ENCODE measurements at regions not wholly inside any gene's neighbourhood (a gene's known extent, or its start where the extent isn't known, plus 50 kb on each side); places are given as distances from the start of the nearest gene placed in this dataset.

DNA sequence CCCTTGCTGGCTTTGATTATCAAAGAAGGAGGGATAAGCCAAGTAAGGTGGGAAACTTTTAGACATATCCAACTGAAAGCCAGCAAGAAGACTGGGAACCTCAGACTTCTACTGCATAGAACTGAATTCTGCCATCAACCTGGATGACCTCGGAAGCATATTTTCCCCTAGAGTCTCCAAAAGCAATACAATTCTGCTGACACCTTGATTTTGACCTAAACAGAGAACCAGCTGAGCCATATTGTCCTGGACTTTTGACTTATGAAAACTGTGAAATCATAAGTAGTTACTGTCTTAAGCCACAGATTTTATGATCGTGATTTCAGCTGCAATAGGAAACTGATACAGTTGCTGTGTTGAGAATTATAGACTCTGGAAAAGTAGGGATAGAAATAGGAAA lies 227.6 kb downstream of the PCDH20 start:
- H3K9me3 ChIP-seq: no peaks in the 10 kb centered on the region
- no peaks in the 10 kb centered on the region for H3K4me1 ChIP-seq
- TF ChIP-seq, protein P1, sequence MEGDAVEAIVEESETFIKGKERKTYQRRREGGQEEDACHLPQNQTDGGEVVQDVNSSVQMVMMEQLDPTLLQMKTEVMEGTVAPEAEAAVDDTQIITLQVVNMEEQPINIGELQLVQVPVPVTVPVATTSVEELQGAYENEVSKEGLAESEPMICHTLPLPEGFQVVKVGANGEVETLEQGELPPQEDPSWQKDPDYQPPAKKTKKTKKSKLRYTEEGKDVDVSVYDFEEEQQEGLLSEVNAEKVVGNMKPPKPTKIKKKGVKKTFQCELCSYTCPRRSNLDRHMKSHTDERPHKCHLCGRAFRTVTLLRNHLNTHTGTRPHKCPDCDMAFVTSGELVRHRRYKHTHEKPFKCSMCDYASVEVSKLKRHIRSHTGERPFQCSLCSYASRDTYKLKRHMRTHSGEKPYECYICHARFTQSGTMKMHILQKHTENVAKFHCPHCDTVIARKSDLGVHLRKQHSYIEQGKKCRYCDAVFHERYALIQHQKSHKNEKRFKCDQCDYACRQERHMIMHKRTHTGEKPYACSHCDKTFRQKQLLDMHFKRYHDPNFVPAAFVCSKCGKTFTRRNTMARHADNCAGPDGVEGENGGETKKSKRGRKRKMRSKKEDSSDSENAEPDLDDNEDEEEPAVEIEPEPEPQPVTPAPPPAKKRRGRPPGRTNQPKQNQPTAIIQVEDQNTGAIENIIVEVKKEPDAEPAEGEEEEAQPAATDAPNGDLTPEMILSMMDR (IDR thresholded peaks at IDR 0.05): no peak
- TF ChIP-seq POLR2AphosphoS5 (IDR thresholded peaks at IDR 0.05; ENCODE audit: insufficient read depth in 1 of 2, low read depth in 1 of 2): no peak
- no peak for TF ChIP-seq POLR2A (IDR thresholded peaks at IDR 0.05)
- H3K4me3 ChIP-seq: no peak overlapping the region
- no peaks in the 10 kb centered on the region for H3K36me3 ChIP-seq
- no peak overlapping the region for H3K27ac ChIP-seq
- H3K27me3 ChIP-seq: no peaks in the 10 kb centered on the region
- intact Hi-C loops (cut with DNase I): no loop called here
- no peak for DNase-seq (ENCODE audit: extremely low spot score in 2 of 2)

DNA sequence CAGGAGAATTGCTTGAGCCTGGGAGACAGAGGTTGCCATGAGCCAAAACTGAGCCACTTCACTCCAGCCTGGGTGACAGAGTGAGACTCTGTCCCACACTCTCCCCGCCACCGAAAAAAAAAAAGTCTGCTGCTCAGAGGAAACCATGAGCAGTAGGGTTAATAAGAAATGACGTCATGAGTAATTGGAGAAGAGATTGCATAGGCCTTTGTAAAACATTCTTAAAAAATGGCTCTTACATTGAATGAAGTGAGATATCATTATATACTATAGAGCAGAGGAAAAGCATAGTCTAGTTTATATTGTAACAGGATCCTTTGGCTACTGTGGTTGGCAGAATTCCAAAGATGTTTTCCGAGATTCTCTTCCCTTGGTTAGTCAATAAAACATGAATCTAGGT lies 228.2 kb downstream of the PCDH20 start:
- Histone ChIP-seq H3K27ac (no peak overlapping the region), H3K4me1 (no peaks in the 10 kb centered on the region), H3K36me3 (no peaks in the 10 kb centered on the region), H3K4me3 (no peak overlapping the region), H3K27me3 (no peaks in the 10 kb centered on the region), H3K9me3 (no peaks in the 10 kb centered on the region)
- TF ChIP-seq POLR2AphosphoS5 (IDR thresholded peaks at IDR 0.05; ENCODE audit: insufficient read depth in 1 of 2, low read depth in 1 of 2): no peak
- TF ChIP-seq, protein P1 (IDR thresholded peaks at IDR 0.05): no peak
- TF ChIP-seq POLR2A (IDR thresholded peaks at IDR 0.05): no peak
- intact Hi-C loops (cut with DNase I): no loop called here
- no peak for DNase-seq (ENCODE audit: extremely low spot score in 2 of 2)

DNA sequence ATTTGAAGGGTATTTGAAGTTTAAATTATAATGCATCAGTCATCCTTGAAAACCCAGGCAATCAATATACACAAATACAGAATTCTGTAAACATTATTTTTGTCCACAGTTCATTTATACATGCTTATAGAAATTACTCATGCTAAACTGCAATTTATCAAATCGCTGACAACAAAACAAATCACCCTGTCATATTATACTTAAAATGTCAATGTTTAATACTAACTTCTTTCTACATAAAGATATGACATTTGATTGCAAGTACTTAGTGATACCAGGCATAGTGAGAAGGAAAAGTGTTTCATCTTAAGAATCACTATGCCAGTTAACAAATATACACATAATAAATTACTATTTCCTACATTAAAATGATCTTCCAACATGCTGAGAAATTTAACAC lies 232.0 kb downstream of the PCDH20 start:
- no peak overlapping the region for H3K4me3 ChIP-seq
- no peak for DNase-seq (ENCODE audit: extremely low spot score in 2 of 2)
- no peaks in the 10 kb centered on the region for H3K27me3 ChIP-seq
- intact Hi-C loops (cut with DNase I): no loop called here
- no peaks in the 10 kb centered on the region for H3K9me3 ChIP-seq
- H3K27ac ChIP-seq: no peak overlapping the region
- H3K36me3 ChIP-seq: no peaks in the 10 kb centered on the region
- no peak for TF ChIP-seq POLR2A (IDR thresholded peaks at IDR 0.05)
- no peak for TF ChIP-seq POLR2AphosphoS5 (IDR thresholded peaks at IDR 0.05; ENCODE audit: insufficient read depth in 1 of 2, low read depth in 1 of 2)
- TF ChIP-seq, protein P1 (IDR thresholded peaks at IDR 0.05): no peak
- no peaks in the 10 kb centered on the region for H3K4me1 ChIP-seq

DNA sequence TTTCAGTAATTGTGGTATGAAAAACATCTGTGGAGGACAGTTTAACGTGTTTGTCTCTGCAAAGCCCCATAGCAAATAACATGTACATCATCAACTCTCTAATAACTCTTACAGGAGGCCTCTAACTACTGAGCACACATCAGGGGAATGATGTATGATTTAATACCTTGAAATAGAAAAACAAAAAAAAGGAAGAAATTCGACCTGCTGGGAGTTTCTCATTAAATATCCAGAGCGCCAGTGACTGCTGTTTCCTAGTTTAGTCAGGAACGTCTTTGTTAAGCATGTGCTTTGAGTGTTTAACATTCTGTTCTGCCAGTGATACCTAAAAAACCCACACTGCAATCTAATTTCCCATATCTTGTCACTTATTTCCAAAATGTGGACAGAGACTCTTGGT lies 235.4 kb downstream of the PCDH20 start:
- H3K27me3 ChIP-seq: no peaks in the 10 kb centered on the region
- no peak overlapping the region for H3K27ac ChIP-seq
- no peaks in the 10 kb centered on the region for H3K4me1 ChIP-seq
- intact Hi-C loops (cut with DNase I): loop anchor here (2.0 kb wide), 1 partner anchor 45 kb away; no protein-coding TSS in a partner anchor
- H3K4me3 ChIP-seq: no peak overlapping the region
- no peaks in the 10 kb centered on the region for H3K9me3 ChIP-seq
- no peak for DNase-seq (ENCODE audit: extremely low spot score in 2 of 2)
- no peaks in the 10 kb centered on the region for H3K36me3 ChIP-seq
- TF ChIP-seq POLR2A (IDR thresholded peaks at IDR 0.05) (no peak), POLR2AphosphoS5 (IDR thresholded peaks at IDR 0.05; ENCODE audit: insufficient read depth in 1 of 2, low read depth in 1 of 2) (no peak)
- TF ChIP-seq, protein P1 (IDR thresholded peaks at IDR 0.05): no peak

DNA sequence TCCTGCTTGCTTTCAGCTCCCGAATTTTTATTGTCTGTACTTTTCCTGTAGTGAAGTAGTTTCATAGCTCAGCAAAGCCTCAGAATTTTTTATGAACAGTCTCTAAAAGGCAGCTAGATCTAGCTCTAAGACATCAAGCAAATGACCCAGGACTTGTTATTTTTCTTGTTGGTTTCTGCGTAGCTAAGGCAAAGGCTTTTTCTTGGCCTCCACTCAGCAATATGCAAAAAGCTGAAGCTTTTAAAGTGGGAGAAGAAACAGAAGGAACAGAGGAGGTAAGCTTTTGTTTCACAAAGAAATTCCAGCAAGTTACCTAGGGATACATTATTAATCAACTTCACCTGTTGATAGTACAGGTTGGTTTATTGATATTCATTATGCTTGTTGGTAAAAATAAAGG lies 235.9 kb downstream of the PCDH20 start:
- H3K9me3 ChIP-seq: no peaks in the 10 kb centered on the region
- DNase-seq (ENCODE audit: extremely low spot score in 2 of 2): no peak
- no peaks in the 10 kb centered on the region for H3K36me3 ChIP-seq
- H3K4me3 ChIP-seq: no peak overlapping the region
- intact Hi-C loops (cut with DNase I): loop anchor here (2.0 kb wide), 1 partner anchor 45 kb away; no protein-coding TSS in a partner anchor
- no peaks in the 10 kb centered on the region for H3K4me1 ChIP-seq
- H3K27ac ChIP-seq: no peak overlapping the region
- TF ChIP-seq, protein P1 (IDR thresholded peaks at IDR 0.05): no peak
- TF ChIP-seq POLR2A (IDR thresholded peaks at IDR 0.05): no peak
- no peaks in the 10 kb centered on the region for H3K27me3 ChIP-seq

All from vagina (tissue), 2 donors.